ENCODE measurements at regions not wholly inside any gene's neighbourhood (a gene's known extent, or its start where the extent isn't known, plus 50 kb on each side); places are given as distances from the start of the nearest gene placed in this dataset.

- peaks cover 21 to 27% of the 10 kb centered on the region in 2 donors for H3K36me3 Mint-ChIP-seq
- ATAC-seq (ENCODE audit: low read depth in 2 of 2) (no peak), DNase-seq (no peak)
- H3K27ac Mint-ChIP-seq: peak overlapping the region in 2 of 6 donors; percentile 6 to 39
- H3K27me3 Mint-ChIP-seq: no peaks in the 10 kb centered on the region
- H3K4me1 Mint-ChIP-seq: peaks cover 16 to 17% (median 16%) of the 10 kb centered on the region in 3 donors
- no peak overlapping the region for H3K4me3 Mint-ChIP-seq
- peaks cover 0 to 8% (median 0%) of the 10 kb centered on the region in 7 donors for H3K9me3 Mint-ChIP-seq
These were observed 159.6 kb upstream of the NUDT6 start for GRCh38 chr4:123081971-123082370.

DNA sequence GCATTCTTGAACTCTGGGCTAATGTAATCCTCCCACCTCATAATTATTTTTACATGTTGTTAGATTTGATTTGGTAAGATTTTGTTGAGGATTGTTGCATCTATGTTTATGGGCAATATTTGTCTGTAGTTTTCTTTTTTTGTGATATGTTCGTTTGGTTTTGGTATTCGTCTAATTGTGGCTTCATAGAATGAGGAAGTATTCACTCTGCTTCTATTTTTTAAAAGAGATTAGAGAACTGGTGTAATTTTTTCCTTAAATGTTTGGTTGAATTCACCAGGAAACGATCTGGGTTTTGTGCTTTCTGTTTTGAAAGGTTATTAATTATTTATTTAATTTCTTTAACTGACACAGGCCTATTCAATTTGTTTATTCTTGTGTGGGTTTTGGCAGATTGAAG, 161.2 kb upstream of the NUDT6 start:
- H3K36me3 Mint-ChIP-seq: peaks cover 38% of the 10 kb centered on the region in 2 donors
- peak overlapping the region in 5 of 6 donors; percentile 3 to 75 (median 32) for H3K27ac Mint-ChIP-seq
- peak overlapping the region; percentile 40 to 91 (median 76) for H3K4me3 Mint-ChIP-seq
- no peak for DNase-seq
- peak in 1 of 2 donors; percentile 28 for ATAC-seq (ENCODE audit: low read depth in 2 of 2)
- H3K27me3 Mint-ChIP-seq: no peaks in the 10 kb centered on the region
- peaks cover 0 to 11% (median 0%) of the 10 kb centered on the region in 7 donors for H3K9me3 Mint-ChIP-seq
- H3K4me1 Mint-ChIP-seq: peaks cover 16 to 23% (median 21%) of the 10 kb centered on the region in 3 donors

DNA sequence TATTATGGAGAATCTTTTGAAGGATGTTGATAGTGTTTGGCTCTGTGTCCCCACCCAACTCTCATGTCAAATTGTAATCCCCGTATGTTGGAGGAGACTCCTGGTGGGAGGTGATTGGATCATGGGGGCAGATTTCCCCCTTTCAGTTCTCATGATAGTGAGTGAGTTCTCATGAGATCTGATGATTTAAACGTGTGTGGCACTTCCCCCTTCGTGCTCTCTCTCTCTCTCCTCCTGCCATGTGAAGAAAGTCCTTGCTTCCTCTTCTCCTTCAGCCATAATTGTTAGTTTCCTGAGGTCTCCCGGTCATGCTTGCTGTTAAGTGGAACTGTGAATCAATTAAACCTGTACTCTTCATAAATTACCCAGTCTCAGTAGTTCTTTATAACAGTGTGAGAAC, 166.1 kb upstream of the NUDT6 start:
- DNase-seq: no peak

DNA sequence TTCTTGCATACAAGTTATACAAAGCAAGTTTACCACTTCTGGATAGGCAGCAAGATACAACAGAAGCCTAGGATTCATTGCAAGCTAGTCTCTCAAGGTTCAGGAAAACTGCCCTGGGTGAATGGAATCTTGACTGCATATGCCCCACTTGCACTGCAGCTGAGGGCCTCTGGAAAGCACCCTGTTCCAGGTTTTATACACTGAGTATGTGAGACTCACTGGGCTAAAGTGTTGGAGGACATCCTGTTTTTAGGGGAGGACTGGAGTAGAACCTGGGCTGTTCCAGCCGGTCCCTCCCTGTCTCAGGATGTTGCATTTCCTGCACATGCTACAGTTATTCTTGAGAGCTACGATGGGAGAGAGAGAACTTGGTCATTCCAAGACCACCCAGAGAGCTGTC, 168.5 kb upstream of the NUDT6 start:
- peaks cover 0 to 12% (median 3%) of the 10 kb centered on the region in 7 donors for H3K9me3 Mint-ChIP-seq
- H3K27ac Mint-ChIP-seq: no peak overlapping the region
- H3K36me3 Mint-ChIP-seq: peaks cover 42 to 43% of the 10 kb centered on the region in 2 donors
- DNase-seq (no peak), ATAC-seq (ENCODE audit: low read depth in 2 of 2) (no peak)
- no peak overlapping the region for H3K4me3 Mint-ChIP-seq
- no peaks in the 10 kb centered on the region for H3K27me3 Mint-ChIP-seq
- peaks cover 5 to 9% (median 6%) of the 10 kb centered on the region in 3 donors for H3K4me1 Mint-ChIP-seq

More for the DNA sequence above, 166.1 kb upstream of the NUDT6 start:
- no peak for ATAC-seq (ENCODE audit: low read depth in 2 of 2)
- Mint-ChIP-seq H3K36me3 (peaks cover 37 to 42% of the 10 kb centered on the region in 2 donors), H3K27ac (peak overlapping the region in 2 of 6 donors; percentile 43 to 50), H3K4me3 (no peak overlapping the region), H3K9me3 (peaks cover 0 to 12% (median 3%) of the 10 kb centered on the region in 7 donors), H3K4me1 (peaks cover 12 to 18% (median 16%) of the 10 kb centered on the region in 3 donors), H3K27me3 (no peaks in the 10 kb centered on the region)

- Mint-ChIP-seq H3K4me1 (peaks cover 3 to 9% (median 5%) of the 10 kb centered on the region in 3 donors), H3K36me3 (peaks cover 27 to 28% of the 10 kb centered on the region in 2 donors), H3K27ac (no peak overlapping the region), H3K4me3 (no peak overlapping the region), H3K27me3 (no peaks in the 10 kb centered on the region), H3K9me3 (peaks cover 0 to 4% (median 0%) of the 10 kb centered on the region in 7 donors)
- ATAC-seq (ENCODE audit: low read depth in 2 of 2) (no peak), DNase-seq (no peak)
These were observed 170.2 kb upstream of the NUDT6 start for GRCh38 chr4:123092586-123092985.

DNA sequence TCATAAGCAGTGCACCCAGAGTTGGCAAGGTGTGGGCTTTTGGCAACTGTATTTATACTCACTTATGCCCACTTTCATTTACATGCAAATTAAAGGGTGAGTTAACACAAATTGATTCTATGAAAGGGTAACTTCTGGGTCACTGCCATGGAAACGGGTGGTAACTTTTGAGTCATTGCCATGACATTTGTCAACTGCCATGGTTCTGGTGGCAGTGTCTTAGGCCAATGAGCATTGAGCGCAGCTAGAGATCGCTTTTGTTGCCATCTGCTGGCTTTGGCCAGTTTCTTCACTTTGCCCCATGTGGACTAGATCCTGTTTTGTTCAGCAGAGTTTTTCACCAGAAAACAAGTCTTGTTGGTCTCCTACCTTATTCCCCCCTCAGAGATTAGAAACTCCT, 170.8 kb upstream of the NUDT6 start:
- H3K9me3 Mint-ChIP-seq: peaks cover 0 to 4% (median 0%) of the 10 kb centered on the region in 7 donors
- no peak overlapping the region for H3K4me3 Mint-ChIP-seq
- peaks cover 21 to 22% of the 10 kb centered on the region in 2 donors for H3K36me3 Mint-ChIP-seq
- peaks cover 3 to 7% (median 5%) of the 10 kb centered on the region in 3 donors for H3K4me1 Mint-ChIP-seq
- DNase-seq: no peak
- no peaks in the 10 kb centered on the region for H3K27me3 Mint-ChIP-seq
- no peak for ATAC-seq (ENCODE audit: low read depth in 2 of 2)
- no peak overlapping the region for H3K27ac Mint-ChIP-seq

- ATAC-seq (ENCODE audit: low read depth in 2 of 2): no peak
- no peak overlapping the region for H3K27ac Mint-ChIP-seq
- peaks cover 0 to 2% (median 0%) of the 10 kb centered on the region in 7 donors for H3K9me3 Mint-ChIP-seq
- H3K27me3 Mint-ChIP-seq: no peaks in the 10 kb centered on the region
- peaks cover 6 to 16% of the 10 kb centered on the region in 2 donors for H3K36me3 Mint-ChIP-seq
- no peak for DNase-seq
- no peak overlapping the region for H3K4me3 Mint-ChIP-seq
- H3K4me1 Mint-ChIP-seq: no peaks in the 10 kb centered on the region
These were observed 173.6 kb upstream of the NUDT6 start for GRCh38 chr4:123096038-123096437.

DNA sequence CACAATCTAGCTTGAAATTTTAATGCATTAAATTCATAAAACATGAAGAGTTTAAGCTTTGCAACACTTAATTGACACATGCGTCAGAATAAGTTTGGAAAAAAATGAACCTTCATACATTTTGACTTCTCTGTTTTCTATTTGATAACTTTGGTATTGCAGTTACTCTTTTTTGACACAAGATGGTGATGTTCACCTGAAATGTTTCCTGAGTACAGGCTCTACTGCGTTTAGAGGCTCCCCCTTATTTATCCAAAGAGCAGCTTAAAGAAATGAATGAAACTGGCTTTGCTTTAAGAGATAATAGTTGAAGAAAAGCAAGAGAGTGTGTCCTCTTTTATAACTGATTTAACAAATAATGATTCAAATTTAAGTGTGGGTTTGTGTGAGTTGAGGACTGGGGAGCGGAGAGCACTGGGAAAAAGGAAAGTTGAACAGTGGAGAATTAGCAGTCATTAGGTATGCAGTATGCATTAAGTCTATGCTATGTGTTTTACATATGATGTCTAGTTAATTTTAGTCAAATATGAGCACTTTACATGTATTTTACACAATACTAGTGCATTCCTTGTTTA, 180.6 kb upstream of the NUDT6 start:
- Mint-ChIP-seq H3K4me1 (peaks cover 2 to 5% (median 3%) of the 10 kb centered on the region in 3 donors), H3K27ac (peak overlapping the region in 1 of 6 donors; percentile 24), H3K4me3 (peak overlapping the region in 1 of 8 donors; percentile 48), H3K36me3 (no peaks in the 10 kb centered on the region), H3K9me3 (no peaks in the 10 kb centered on the region), H3K27me3 (no peaks in the 10 kb centered on the region)
- peak; percentile 35 to 45 for ATAC-seq (ENCODE audit: low read depth in 2 of 2)
- DNase-seq: peak; percentile 37

GRCh38 chr4:123104310-123105025, 182.1 kb upstream of the NUDT6 start:
- Mint-ChIP-seq H3K9me3 (no peaks in the 10 kb centered on the region), H3K4me1 (peaks cover 2 to 5% (median 3%) of the 10 kb centered on the region in 3 donors), H3K27ac (peak overlapping the region in 2 of 6 donors; percentile 16 to 26), H3K27me3 (no peaks in the 10 kb centered on the region), H3K4me3 (no peak overlapping the region), H3K36me3 (no peaks in the 10 kb centered on the region)
- ATAC-seq (ENCODE audit: low read depth in 2 of 2): no peak
- no peak for DNase-seq

- Mint-ChIP-seq H3K27ac (no peak overlapping the region), H3K36me3 (no peaks in the 10 kb centered on the region), H3K4me1 (peaks cover 2 to 5% (median 3%) of the 10 kb centered on the region in 3 donors), H3K27me3 (no peaks in the 10 kb centered on the region), H3K4me3 (no peak overlapping the region), H3K9me3 (no peaks in the 10 kb centered on the region)
- ATAC-seq (ENCODE audit: low read depth in 2 of 2) (no peak), DNase-seq (no peak)
These were observed 182.6 kb upstream of the NUDT6 start for GRCh38 chr4:123105026-123105420.

GRCh38 chr4:123106747-123107146, 184.3 kb upstream of the NUDT6 start:
- Mint-ChIP-seq H3K36me3 (no peaks in the 10 kb centered on the region), H3K27ac (no peak overlapping the region), H3K9me3 (no peaks in the 10 kb centered on the region)

DNA sequence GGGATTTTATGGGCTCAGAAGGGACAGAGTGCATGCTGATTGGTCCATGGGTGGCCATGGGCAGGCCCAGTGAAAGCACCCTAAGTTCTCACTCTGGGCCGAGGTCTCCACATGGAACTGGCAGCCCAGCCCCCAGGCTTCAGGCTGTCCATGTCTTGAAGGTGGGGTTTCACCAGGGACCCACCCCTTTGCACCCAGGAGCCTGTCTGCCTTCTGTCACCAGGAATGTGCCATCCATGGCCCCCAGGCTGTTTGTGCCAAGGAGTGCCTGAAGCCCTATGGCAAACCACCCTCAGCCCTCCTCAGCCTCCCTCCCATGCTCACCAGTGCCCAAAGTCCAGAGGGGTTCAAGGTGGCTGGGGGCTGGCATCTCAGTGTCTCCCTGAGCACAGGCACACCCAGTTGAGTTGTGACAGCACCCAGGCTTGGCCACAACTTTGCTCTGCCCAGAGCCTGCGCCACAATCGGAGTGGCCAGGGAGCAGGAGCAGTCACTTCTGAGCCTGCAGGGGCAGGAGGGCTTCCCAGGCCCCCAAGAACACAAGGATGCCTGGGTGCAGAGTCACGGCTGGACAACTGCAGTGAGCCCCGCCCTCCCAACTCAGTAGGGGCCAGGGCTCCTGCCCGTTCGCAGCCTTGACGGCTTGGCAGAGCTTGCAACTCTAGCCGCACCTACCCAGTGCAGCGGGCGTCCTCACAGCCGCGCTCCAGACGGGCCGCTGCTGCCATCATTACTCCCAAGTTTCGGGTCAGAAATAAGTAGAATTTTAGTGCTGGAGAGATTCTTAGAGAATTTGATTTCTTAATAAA, 185.3 kb upstream of the NUDT6 start:
- ATAC-seq (ENCODE audit: low read depth in 2 of 2): no peak
- no peak for DNase-seq

More at GRCh38 chr4:123106747-123107146, 184.3 kb upstream of the NUDT6 start:
- Mint-ChIP-seq H3K4me1 (peaks cover 2 to 5% (median 3%) of the 10 kb centered on the region in 3 donors), H3K27me3 (no peaks in the 10 kb centered on the region), H3K4me3 (no peak overlapping the region)
- DNase-seq (no peak), ATAC-seq (ENCODE audit: low read depth in 2 of 2) (no peak)

GRCh38 chr4:123109139-123109538, 186.7 kb upstream of the NUDT6 start:
- no peaks in the 10 kb centered on the region for H3K27me3 Mint-ChIP-seq
- ATAC-seq (ENCODE audit: low read depth in 2 of 2): no peak
- no peak overlapping the region for H3K4me3 Mint-ChIP-seq
- H3K36me3 Mint-ChIP-seq: peaks cover 0 to 7% of the 10 kb centered on the region in 2 donors
- DNase-seq: no peak
- no peaks in the 10 kb centered on the region for H3K4me1 Mint-ChIP-seq
- peaks cover 0 to 10% (median 2%) of the 10 kb centered on the region in 7 donors for H3K9me3 Mint-ChIP-seq
- H3K27ac Mint-ChIP-seq: no peak overlapping the region

More for the DNA sequence above, 185.3 kb upstream of the NUDT6 start:
- Mint-ChIP-seq H3K36me3 (no peaks in the 10 kb centered on the region), H3K27me3 (no peaks in the 10 kb centered on the region), H3K9me3 (no peaks in the 10 kb centered on the region), H3K27ac (no peak overlapping the region), H3K4me3 (no peak overlapping the region), H3K4me1 (peaks cover 2 to 5% (median 3%) of the 10 kb centered on the region in 3 donors)

Data from naive B cell (primary cell).